OCI-LY1 (cell line): ENCODE measurements at regions not wholly inside any gene's neighbourhood (a gene's known extent, or its start where the extent isn't known, plus 50 kb on each side); places are given as distances from the start of the nearest gene placed in this dataset.
"Not testable (repeated sequence)": the region's sequence is repeated elsewhere in the genome, so short reads cannot be mapped to it uniquely, and the experiment has no call there.

Experiments
- CTCF ChIP-seq: fragments of 200-600 bp; sonication (generic), shearing (Covaris generic); IDR thresholded peaks from 2 replicates; pipeline ENCODE4 v1.5.1; 2017; ENCODE audit warnings: mild to moderate bottlenecking, antibody characterized with exemption, low read length, moderate library complexity, mixed read lengths
- EZH2 ChIP-seq: fragments of 200-600 bp; sonication (generic), shearing (Covaris generic); IDR thresholded peaks from 2 replicates; pipeline ENCODE4 v1.8.0; 2017; ENCODE audit warnings: borderline replicate concordance, mixed run types, mild to moderate bottlenecking, antibody characterized with exemption, low read length, moderate library complexity, mixed read lengths

DNA sequence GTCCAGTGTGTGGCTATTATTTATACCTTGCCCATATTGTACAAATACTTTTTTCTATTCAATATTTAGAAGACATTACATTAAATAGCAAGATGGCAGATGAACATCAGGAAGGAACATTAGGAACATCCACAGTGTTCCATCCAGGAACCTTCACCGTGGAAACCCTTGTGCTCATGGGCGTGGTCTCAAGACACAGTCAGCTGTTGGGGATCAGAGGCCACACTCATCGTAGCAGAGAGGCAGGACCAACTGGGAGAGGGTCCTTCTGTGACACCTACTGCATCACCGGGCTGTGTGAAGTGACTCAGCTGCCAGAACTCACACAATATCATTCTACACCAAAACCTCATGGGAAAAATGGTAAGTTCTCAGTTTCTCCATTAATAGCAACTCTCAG lies 328.9 kb downstream of the PREX1 start:
- not testable (repeated sequence) for TF ChIP-seq EZH2, CTCF
